ENCODE measurements at regions not wholly inside any gene's neighbourhood (a gene's known extent, or its start where the extent isn't known, plus 50 kb on each side); places are given as distances from the start of the nearest gene placed in this dataset.

DNA sequence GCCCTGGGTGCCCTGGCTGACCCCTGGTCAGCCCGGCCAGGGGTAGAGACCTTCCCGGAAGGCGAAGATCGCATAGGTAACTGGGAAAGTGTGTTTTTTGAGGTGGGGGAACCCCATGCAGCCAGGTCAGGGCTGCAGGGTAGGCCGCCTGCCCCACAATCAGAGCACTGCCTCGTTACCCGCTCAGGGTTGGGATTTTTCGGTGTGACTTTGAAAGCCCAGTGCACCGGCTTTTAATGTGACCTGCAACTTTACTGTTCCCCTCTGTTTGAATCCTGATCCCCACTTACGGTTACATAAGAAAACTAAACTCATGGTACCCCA, 239.2 kb upstream of the PLET1 start:
- 90% methylated on average over 10 of the region's 10 CpGs; no CpG with 5 or more reads in 1 of the 2 experiments for WGBS, 2 experiments (ENCODE audit: extremely low coverage in 1 of 2, insufficient coverage in 1 of 2, insufficient read length in 1 of 2, insufficient replicate concordance in 2 of 2, low coverage in 1 of 2, low lambda C conversion rate in 2 of 2, missing lambda C conversion rate in 1 of 2)
- H3K27ac ChIP-seq (ENCODE audit: low read depth, low read length) = no peak overlapping the region
- TF ChIP-seq CHD2 (IDR thresholded peaks at IDR 0.05; ENCODE audit: low read length) (no peak), MAFK (IDR thresholded peaks at IDR 0.05; ENCODE audit: low read depth, low read length) (no peak), TBP (IDR thresholded peaks at IDR 0.05; ENCODE audit: low read depth, low read length) (no peak), SIX5 (IDR thresholded peaks at IDR 0.05; ENCODE audit: low read depth, low read length) (no peak), CBX8 (IDR thresholded peaks at IDR 0.05; ENCODE audit: borderline replicate concordance, low read depth, low read length) (no peak), BCL11A (IDR thresholded peaks at IDR 0.05; ENCODE audit: low read depth in 2 of 2, low read length in 2 of 2) (no peak), SRF (IDR thresholded peaks at IDR 0.05; ENCODE audit: low read depth, low read length) (no peak), FOSL1 (IDR thresholded peaks at IDR 0.05; ENCODE audit: insufficient read depth, low read depth, low read length) (no peak), BRCA1 (IDR thresholded peaks at IDR 0.05; ENCODE audit: low read depth, low read length) (no peak), HDAC6 (IDR thresholded peaks at IDR 0.05; ENCODE audit: low read depth, low read length) (no peak)

More for the DNA sequence above, 239.2 kb upstream of the PLET1 start:
- Histone ChIP-seq H4K91ac (replicated peaks; ENCODE audit: insufficient read length, low read length) (peak overlapping the region; percentile 30), H3K79me2 (ENCODE audit: control insufficient read depth in 1 of 2, insufficient read depth in 2 of 2, low read length in 2 of 2) (no peaks in the 10 kb centered on the region), H2BK20ac (ENCODE audit: low read length) (no peak overlapping the region), H3K4ac (replicated peaks; ENCODE audit: insufficient read length, low read depth, low read length) (no peak overlapping the region), H3K79me1 (ENCODE audit: low read depth, low read length) (no peaks in the 10 kb centered on the region), H2BK12ac (ENCODE audit: low read depth, low read length) (no peak overlapping the region), H2AK5ac (ENCODE audit: low read depth, low read length) (no peak overlapping the region), H2BK5ac (ENCODE audit: low read depth, low read length) (no peak overlapping the region), H4K20me1 (replicated peaks in 1 of 2; ENCODE audit: control insufficient read depth in 1 of 2, insufficient read depth in 2 of 2, low read length in 2 of 2) (no peaks in the 10 kb centered on the region), H3K27me3 (replicated peaks in 1 of 4; ENCODE audit: control insufficient read depth in 3 of 4, extremely low read depth in 1 of 4, insufficient read depth in 3 of 4, low read length in 3 of 4) (no peaks in the 10 kb centered on the region), H3K23ac (ENCODE audit: insufficient read length) (no peak overlapping the region), H3K9me3 (ENCODE audit: insufficient read depth in 2 of 2, low read depth in 1 of 2, low read length in 1 of 2) (no peaks in the 10 kb centered on the region), H3K4me2 (ENCODE audit: insufficient read depth in 1 of 2, low read depth in 2 of 2, low read length in 2 of 2) (no peak overlapping the region), H3K4me3 (ENCODE audit: extremely low read depth in 1 of 4, insufficient read depth in 2 of 4, low read depth in 3 of 4, low read length in 4 of 4) (no peak overlapping the region), H3K4me1 (replicated peaks in 1 of 4; ENCODE audit: control insufficient read depth in 3 of 4, insufficient read depth in 4 of 4, low read length in 3 of 4) (peaks cover 0 to 7% (median 0%) of the 10 kb centered on the region in 4 experiments; a peak in 2 of 7 replicates), H2BK120ac (replicated peaks; ENCODE audit: low read depth, low read length) (no peak overlapping the region), H3K23me2 (ENCODE audit: low read depth, low read length) (no peaks in the 10 kb centered on the region), H3K9ac (replicated peaks in 1 of 4; ENCODE audit: extremely low read depth in 1 of 4, low read depth in 3 of 4, low read length in 3 of 4) (no peak overlapping the region), H3K14ac (ENCODE audit: insufficient read length) (no peak overlapping the region), H3K56ac (replicated peaks; ENCODE audit: insufficient read length, low read depth, low read length) (no peak overlapping the region), H2AFZ (ENCODE audit: low read length) (peak overlapping the region; percentile 82; the same call in 1 of the 2 replicates), H3K36me3 (ENCODE audit: control insufficient read depth in 2 of 4, insufficient read depth in 4 of 4, low read length in 3 of 4) (no peaks in the 10 kb centered on the region), H3K18ac (ENCODE audit: extremely low read depth, low read length) (no peak overlapping the region), H4K8ac (ENCODE audit: extremely low read depth, insufficient read depth, low read length) (peak overlapping the region; percentile 62), H4K5ac (ENCODE audit: insufficient read length, low read depth, low read length) (no peak overlapping the region), H2BK15ac (ENCODE audit: low read length) (no peak overlapping the region)
- no peak for DNase-seq (ENCODE audit: low read depth in 1 of 2, low spot score in 2 of 2)
- ChIA-PET CTCF (ENCODE audit: partially characterized antibody) (interaction anchor here (0.6 to 2.0 kb wide), 3 partner anchors 47 to 1779 kb away, joined by 3 to 6 read pairs (median 3); no protein-coding TSS in a partner anchor), POLR2A (ENCODE audit: partially characterized antibody) (no interaction called here)
- FAIRE-seq = no peak

Measured in H1 (cell line).